ENCODE measurements at regions not wholly inside any gene's neighbourhood (a gene's known extent, or its start where the extent isn't known, plus 50 kb on each side); places are given as distances from the start of the nearest gene placed in this dataset.

DNA sequence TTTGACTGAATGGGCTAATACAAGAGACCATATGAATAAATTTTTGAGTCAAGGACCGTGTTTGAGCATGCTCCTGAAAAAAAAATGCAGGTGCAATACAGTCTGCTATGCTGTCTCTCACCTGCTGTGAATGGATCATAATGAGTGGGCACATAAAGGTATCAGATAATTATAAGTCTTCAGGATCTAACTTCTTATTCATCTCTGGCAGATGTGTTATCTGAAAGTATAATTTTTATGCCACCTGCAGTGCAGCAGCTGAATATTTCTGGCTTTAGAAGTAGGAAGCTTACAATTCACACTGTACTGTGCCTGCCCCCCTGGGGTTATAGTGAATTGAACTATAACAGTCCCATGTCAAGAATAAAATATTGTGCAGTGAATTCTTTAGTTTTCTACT is 333.3 kb downstream of the MRPL39 start:
- TF ChIP-seq POLR2A (IDR thresholded peaks at IDR 0.05): no peak
- TF ChIP-seq, protein P1, sequence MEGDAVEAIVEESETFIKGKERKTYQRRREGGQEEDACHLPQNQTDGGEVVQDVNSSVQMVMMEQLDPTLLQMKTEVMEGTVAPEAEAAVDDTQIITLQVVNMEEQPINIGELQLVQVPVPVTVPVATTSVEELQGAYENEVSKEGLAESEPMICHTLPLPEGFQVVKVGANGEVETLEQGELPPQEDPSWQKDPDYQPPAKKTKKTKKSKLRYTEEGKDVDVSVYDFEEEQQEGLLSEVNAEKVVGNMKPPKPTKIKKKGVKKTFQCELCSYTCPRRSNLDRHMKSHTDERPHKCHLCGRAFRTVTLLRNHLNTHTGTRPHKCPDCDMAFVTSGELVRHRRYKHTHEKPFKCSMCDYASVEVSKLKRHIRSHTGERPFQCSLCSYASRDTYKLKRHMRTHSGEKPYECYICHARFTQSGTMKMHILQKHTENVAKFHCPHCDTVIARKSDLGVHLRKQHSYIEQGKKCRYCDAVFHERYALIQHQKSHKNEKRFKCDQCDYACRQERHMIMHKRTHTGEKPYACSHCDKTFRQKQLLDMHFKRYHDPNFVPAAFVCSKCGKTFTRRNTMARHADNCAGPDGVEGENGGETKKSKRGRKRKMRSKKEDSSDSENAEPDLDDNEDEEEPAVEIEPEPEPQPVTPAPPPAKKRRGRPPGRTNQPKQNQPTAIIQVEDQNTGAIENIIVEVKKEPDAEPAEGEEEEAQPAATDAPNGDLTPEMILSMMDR (IDR thresholded peaks at IDR 0.05): no peak
- no peak for TF ChIP-seq POLR2AphosphoS5 (IDR thresholded peaks at IDR 0.05)

All from transverse colon (tissue), 4 donors.